HG03439 (cell line): ENCODE measurements at regions not wholly inside any gene's neighbourhood (a gene's known extent, or its start where the extent isn't known, plus 50 kb on each side); places are given as distances from the start of the nearest gene placed in this dataset.
"Not testable (repeated sequence)": the region's sequence is repeated elsewhere in the genome, so short reads cannot be mapped to it uniquely, and the experiment has no call there.

ENCODE experiments used
- ATAC-seq: cut with Tn5 transposase; IDR thresholded peaks from one replicate; pipeline ENCODE4 v1.9.1; 2021; ENCODE audit warnings: mild to moderate bottlenecking, moderate library complexity; ENCODE audit not compliant: unreplicated experiment

GRCh38 chr16:29190553-29191431 is 205.9 kb downstream of the LAT start:
- not testable (repeated sequence) for ATAC-seq

DNA sequence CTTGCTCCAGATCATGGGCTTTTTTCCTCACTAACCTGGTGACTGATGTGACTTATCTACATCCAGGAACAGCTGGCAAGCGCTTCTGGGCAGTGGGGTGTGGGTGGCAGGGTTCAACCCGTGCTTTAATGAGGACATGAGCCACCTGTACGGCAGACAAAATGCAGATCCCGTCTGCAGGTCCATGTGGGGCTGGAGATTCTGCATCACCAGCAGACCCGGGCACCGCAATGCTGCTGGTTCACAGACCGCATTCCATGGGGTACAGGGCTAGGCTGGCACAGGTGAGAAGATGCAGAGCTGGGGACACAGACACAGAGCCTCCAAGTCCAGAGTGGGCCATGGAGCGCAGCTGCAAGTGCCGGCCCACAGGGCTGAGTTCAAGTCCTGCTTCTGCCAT is 204.0 kb downstream of the LAT start:
- not testable (repeated sequence) for ATAC-seq

GRCh38 chr16:29186306-29187220 is 201.7 kb downstream of the LAT start:
- not testable (repeated sequence) for ATAC-seq

DNA sequence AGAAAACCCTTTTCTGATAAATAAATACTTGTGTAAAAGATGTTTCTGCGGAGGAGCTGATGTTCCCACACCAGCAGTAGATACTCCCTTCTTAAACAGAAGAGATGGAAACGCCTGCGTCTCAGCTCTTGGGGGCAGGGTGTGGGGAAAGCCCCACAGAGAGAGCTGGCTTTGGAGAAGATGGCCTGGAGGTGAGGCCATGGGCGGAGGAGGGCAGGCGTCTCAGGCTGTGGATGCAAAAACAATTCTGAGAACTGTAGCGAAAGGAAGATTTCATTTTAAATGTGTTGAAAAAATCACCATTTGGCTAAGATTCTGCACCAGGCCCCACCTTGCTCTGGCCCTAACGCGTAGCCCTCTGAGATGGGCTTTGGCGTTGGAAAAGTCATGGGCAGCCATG is 201.0 kb downstream of the LAT start:
- not testable (repeated sequence) for ATAC-seq

DNA sequence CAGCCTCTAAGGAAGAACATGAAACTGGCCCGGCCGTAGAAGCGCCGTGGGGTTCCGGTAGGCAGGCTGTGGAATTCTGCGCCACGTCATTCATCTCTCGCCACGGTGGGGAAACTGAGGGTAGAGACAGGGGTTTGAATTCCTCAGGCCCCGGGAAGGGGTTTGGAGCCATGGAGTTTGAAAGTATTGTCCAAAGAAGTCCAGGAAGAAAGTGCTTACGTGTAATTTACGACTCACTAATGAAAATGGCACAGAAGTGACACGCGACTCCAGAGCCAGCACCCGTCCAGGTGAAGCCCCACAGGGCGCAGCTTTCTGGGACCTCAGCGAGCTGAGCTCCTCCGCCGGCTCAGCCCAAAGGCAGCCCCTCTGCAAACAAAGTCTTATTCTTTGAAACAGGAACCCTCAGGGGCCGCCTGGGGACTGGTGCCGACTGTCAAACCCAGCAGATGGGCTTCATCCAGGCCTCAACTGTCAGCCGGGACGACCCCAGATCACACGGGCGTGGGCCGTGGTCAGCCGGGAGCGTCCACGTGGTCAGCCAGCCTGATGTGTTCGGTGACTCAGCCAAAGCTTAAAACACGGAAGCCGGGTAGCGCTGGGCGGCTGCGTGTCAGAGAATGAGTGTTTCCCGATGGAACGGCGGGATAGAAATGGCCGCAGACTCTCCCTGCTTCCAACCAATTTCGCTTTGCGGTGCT is 200.0 kb downstream of the LAT start:
- not testable (repeated sequence) for ATAC-seq

DNA sequence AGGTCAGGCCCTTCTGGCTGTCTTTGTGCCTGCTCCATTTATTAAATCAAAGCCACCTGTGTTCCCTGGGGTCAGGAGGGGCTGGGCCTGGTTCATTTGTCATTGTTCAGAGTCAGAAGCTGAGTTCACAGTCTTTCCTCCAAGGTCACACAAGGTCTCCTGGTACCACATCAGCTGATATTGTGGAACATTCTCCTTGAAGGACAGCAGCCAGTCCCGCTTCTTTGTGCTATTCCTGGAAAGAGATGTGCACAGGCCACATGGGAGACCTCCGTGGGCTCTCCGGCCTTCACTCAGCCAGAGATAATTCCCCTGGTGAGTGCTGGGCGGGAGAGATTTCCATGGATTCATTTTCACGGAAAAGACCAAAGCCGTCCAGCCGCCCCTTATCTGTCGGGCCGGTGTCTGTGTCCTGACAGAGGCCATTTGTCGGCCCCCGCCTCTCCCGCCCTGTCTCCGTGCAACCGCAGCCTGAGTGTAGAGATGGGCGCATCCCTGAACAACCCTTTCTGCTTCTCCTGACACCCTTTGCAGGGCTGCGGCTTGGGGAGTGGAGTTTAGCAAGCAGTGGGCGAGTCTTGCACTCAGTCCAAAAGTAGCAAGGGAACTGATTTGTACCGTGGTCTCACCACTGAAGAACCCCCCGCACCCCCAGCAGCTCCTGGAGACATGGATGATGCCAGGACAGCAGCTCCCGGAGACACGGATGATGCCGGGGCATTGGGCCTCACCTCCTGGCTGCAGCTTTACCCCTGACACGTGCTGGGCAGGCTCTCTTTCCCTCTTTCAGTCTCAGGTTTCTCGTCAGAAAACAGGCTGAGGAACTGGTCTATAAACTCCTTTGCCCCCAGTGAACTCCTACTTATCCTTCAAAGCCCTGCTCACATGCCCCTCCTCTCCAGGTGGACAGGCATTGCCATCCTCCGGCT is 198.4 kb downstream of the LAT start:
- not testable (repeated sequence) for ATAC-seq

DNA sequence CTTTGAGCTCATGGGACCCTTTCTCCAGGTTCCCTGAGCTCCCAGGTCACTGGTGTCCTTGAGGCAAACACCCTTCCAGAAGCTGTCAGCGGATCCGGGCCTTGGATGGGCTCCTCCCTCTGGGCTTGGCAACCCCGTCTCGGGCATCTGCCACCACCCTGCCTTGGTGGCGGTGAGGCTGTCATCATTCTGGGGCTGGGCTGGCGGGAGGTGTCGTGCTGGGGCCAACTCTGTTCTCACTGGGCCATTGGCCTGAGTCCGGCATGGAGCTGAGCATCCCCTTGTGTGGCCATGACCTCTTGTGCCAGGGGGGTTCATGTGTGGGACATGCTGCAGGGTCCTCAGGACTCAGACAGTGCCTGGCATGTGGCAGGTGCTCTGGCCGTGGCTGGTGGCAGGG is 197.6 kb downstream of the LAT start:
- no peak for ATAC-seq

DNA sequence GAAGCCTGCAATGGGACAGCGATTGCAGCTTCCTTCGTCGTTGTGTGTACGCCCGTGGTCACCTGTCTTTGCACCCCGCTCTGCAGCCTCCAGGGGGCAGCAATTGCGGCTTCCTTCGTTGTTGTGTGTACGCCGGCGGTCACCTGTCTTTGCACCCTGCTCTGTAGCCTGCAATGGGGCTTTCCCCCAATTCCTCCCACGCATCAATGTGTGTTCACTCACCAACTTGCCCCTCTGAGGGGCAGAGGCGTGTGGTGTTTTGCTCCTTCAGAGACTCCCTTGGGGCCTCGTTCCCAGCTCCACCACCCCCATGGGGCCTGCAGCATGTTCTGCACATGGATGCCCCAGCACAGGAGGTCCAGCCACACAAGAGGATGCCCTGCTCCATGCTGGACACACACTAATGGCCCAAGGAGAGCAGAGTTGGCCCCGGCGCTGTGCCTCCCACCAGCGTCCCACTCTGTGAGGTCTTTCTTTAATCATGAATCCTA is 197.1 kb downstream of the LAT start:
- ATAC-seq: not testable (repeated sequence)

- not testable (repeated sequence) for ATAC-seq
These were observed 196.5 kb downstream of the LAT start for GRCh38 chr16:29181254-29181780.

- ATAC-seq: not testable (repeated sequence)
These were observed 195.4 kb downstream of the LAT start for GRCh38 chr16:29180206-29180600.

- ATAC-seq: not testable (repeated sequence)
These were observed 194.8 kb downstream of the LAT start for GRCh38 chr16:29179401-29180205.

DNA sequence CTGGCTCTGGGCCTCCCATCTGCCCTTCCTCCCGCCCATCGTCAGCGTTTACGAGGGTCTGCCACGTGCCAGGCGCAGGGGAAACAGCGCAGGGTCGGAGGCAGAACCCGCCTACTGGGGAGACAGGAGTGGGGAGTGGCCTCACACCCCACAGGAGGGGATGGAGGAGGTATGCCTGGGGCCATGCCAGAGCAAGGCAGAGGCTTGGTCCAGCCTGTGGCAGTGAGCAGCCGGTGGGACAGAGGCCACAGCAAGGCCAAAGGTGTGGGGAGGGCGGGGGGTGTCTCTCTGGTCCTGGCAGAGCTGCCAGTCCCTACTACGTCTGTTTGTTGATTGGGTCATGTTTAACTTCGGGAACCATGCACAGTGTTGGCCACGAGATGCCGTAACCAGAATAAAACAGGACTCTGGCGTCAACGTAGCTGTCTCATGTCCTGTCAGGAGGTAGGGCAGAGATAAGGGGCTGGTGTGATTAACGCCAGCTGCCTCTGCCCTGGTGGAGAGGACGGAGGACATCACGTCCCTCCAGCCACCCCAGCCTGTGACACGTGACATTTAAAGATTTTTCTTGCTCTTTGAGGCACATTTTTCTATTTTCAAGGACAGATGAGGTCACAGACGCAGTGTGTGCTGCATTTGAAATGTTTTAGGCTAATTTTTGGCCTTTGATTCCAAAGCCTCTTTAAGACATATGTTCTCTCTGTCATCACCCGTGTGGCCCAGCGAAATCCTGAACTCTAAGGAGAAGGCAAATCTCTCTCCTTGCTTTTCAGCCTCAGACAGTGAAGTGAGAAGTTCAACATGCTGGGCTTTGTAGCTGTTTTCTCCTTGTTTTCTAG is 193.3 kb downstream of the LAT start:
- not testable (repeated sequence) for ATAC-seq

GRCh38 chr16:29177203-29177887 is 192.5 kb downstream of the LAT start:
- not testable (repeated sequence) for ATAC-seq

- not testable (repeated sequence) for ATAC-seq
These were observed 192.0 kb downstream of the LAT start for GRCh38 chr16:29176822-29177202.

DNA sequence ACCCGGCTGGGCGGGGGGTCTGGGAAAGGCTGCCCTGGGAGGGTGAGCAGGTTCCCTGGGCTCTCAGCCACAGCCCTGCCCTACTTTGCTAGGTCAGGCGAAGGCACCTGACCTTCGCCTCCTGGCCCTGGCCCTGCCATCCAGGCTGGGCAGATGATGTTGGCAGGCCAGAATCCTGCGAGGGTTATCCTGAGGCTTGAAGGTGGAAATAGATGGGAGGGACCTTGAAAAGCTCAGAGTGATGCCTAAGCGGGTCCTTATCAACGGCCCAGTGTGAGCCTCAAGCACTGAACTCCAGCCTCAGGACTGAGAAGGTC is 191.3 kb downstream of the LAT start:
- not testable (repeated sequence) for ATAC-seq

DNA sequence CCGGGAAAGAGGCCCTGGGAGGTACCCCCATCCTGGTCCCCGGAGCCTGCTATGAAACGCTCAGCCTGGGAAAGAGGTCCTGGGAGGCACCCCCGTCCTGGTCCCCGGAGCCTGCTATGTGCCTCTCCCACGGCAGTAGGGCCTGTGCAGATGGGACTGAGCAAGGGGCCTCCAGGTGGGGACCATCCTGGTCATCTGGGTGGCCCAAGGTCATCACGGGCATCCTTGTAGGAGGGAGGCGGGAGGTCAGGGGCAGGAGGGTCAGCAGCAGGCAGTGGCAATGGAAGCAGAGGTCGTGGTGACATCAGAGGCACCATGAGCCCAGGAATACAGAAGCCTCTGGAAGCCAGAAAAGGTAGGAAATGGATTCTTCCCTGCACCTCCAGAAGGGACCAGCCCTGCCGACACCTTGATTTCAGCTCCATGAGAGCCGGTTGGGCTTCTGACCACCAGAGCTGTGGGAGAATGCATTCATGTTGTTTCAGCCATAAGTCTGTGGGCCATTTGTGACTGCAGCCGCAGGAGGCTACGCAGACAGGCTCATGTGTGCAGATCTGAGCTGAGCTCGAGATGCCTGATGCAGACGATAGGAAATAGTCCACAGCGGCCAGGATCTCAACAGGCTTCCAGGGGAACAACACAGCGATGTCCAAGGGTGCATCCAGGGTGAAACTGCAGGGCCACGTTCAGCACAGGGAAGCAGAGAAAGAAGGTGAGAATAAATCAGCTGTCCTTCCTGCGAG is 190.7 kb downstream of the LAT start:
- not testable (repeated sequence) for ATAC-seq
